NCI-H1694 treated with DMSO at 0.1 percent for 48 hours (cell line): ENCODE measurements at regions not wholly inside any gene's neighbourhood (a gene's known extent, or its start where the extent isn't known, plus 50 kb on each side); places are given as distances from the start of the nearest gene placed in this dataset.
"Not testable (repeated sequence)": the region's sequence is repeated elsewhere in the genome, so short reads cannot be mapped to it uniquely, and the experiment has no call there.

Experiments
- DNase-seq: peaks from one replicate; lab custom pipeline; 2025; lab: John Stamatoyannopoulos, UW

GRCh38 chr4:181007751-181008150, 1235.5 kb upstream of the TENM3 start:
- DNase-seq, result no peak

- no peak for DNase-seq
Observed at GRCh38 chr4:181008164-181008563, 1235.0 kb upstream of the TENM3 start.

GRCh38 chr4:181013162-181013561, 1230.0 kb upstream of the TENM3 start:
- DNase-seq, result no peak

DNA sequence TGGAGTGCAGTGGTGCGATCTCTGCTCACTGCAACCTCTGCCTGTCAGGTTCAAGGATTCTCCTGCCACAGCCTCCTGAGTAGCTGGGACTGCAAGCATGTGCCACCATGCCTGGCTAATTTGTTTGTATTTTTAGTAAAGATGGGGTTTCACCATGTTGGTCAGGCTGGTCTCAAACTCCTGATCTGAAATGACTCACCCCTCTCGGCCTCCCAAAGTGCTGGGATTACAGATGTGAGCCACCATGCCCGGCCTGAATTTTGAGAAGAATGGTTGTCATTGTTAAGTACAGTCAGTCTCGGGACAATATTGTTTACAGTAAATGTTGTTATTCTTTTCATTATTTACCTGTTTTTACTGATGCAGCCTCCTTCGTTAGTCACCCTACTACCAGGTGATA, 1226.2 kb upstream of the TENM3 start:
- no peak for DNase-seq

DNA sequence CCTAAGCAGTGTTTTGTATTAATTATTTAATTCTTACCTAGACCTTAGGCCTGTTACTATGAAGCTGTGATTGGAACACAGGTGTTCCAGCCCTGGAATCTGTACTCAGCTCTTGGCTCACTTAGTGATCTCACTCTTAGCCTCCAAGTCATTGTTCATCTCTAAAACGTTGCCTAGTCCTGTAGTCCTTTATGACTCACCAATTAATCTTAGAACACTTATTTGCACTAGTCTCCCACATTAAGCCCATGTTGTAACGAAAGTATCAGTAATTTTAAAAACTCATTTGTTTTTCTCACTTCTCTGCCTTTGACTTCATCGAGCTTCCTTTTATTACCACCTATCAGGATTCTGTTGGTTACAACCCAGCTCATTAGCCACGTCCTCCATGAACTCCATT, 1224.7 kb upstream of the TENM3 start:
- DNase-seq, result no peak

- no peak for DNase-seq
Observed at GRCh38 chr4:181018913-181019312, 1224.3 kb upstream of the TENM3 start.

DNA sequence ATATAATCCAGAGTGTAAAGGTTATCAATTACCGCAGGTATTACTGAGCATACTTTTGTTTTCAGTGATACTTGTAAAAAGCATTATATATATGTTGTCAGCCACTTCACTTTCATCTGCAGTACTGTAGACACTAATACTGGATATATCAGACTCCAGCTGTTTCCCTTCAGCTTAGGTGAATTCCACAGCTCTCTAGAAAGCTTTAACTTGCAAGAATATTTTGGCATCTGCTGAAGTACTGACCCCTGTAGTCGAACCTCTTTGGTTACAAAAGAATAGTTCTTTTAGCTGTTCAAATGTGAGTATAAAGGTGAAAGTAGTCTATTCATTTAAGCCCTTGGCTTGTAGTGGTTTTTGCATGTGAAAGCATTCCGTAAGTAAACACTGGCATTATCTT, 1222.7 kb upstream of the TENM3 start:
- no peak for DNase-seq

DNA sequence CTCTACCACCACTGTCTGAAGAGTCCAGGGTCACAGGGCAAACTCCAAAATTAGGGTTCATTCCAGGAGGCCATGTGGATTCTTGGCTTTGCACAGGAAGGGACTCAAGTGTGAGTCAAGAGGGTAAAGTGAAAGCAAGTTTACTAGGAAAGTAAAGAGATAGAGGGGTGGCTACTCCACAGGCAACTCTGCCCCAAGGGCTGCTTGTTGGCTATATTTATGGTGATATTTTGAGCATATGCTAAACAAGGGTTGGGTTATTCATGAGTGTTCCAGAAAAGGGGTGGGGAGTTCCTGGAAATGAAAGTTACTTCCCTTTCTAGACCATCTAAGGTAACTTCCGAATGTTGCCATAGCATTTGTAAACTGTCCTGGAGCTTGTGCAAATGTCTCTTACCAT, 1222.0 kb upstream of the TENM3 start:
- DNase-seq, result no peak

DNA sequence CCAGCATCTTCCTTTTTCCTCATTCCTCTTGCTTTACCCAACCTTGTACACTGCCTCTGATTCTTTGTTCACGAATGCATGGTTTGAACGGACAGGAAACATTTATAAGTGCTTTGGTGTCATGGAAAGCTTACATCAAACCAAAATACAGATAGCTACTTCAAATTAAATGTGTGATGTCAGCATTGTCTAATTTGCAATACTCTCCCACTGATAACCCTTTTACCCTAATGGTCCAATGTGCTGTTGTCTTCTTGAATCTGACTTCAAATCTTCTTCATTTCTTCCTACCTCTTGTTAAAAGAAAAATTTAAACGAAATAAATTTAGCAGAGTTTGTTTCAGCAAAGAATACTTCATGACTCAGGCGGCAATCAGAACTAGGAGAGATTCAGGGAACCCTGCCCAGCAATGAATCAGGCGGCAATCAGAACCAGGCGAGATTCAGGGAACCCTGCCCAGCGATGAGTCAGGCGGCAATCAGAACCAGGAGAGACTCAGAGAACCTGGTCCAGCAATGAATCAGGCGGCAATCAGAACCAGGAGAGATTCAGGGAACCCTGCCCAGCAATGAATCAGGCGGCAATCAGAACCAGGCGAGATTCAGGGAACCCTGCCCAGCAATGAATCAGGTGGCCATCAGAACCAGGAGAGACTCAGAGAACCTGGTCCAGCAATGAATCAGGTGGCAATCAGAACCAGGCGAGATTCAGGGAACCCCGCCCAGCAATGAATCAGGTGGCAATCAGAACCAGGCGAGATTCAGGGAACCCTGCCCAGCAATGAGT, 1212.9 kb upstream of the TENM3 start:
- not testable (repeated sequence) for DNase-seq

DNA sequence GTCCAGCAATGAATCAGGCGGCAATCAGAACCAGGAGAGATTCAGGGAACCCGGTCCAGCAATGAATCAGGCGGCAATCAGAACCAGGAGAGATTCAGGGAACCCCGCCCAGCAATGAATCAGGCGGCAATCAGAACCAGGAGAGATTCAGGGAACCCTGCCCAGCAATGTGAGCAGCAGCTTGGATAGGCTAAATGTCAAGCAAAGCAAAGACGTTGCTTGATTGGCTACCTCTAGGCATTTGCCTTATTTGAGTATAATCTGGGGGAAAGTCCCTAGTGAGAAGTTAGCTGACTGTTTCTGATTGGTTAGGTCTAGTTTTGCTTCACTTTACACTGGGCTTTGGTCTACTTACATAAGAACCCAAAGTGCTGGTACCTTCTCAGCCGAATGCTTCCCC, 1212.2 kb upstream of the TENM3 start:
- no peak for DNase-seq

DNA sequence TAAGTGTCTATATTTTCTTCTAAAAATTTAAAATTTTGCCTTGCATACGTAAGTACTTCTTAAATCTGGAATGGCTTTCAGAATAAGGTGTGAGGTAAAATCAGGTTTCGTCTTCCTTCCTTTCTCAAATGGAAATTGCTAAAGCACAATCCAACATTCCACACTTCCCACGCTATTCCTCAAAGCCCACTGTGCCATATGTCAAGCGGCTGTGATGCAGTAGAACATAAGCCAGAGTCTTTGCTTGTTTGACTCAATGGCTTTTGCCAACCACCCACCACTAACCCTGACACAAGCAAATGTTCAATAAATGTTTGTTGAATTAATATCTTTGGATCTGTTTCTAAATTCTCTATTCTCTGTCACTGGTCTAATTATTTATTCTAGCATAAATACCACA, 1199.7 kb upstream of the TENM3 start:
- DNase-seq, result no peak

GRCh38 chr4:181046809-181047208, 1196.4 kb upstream of the TENM3 start:
- DNase-seq, result no peak

DNA sequence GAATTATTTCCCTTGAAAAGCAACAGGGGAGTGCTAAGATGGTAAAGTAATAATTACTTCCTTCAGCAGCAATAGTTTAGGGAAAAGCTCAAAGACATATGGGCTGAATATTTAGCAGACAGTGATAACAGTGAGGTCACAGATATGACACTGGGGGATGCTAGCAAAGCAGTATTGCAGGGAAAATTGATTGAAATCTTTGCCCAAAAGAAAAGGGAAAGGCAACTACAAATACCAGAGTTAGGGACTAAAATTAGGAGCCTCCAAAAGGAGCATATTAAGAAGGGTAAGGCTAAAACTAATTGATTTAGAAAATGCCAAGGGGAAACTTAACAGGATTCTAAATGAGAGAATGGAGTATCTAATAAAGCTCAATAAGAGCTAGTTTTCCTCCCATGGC, 1191.3 kb upstream of the TENM3 start:
- DNase-seq, result no peak

GRCh38 chr4:181061787-181062186, 1181.4 kb upstream of the TENM3 start:
- no peak for DNase-seq

- no peak for DNase-seq
Observed at GRCh38 chr4:181063212-181063611, 1180.0 kb upstream of the TENM3 start.

GRCh38 chr4:181077341-181077740, 1165.9 kb upstream of the TENM3 start:
- DNase-seq, result no peak

- DNase-seq, result no peak
Observed at GRCh38 chr4:181078196-181078595, 1165.0 kb upstream of the TENM3 start.

DNA sequence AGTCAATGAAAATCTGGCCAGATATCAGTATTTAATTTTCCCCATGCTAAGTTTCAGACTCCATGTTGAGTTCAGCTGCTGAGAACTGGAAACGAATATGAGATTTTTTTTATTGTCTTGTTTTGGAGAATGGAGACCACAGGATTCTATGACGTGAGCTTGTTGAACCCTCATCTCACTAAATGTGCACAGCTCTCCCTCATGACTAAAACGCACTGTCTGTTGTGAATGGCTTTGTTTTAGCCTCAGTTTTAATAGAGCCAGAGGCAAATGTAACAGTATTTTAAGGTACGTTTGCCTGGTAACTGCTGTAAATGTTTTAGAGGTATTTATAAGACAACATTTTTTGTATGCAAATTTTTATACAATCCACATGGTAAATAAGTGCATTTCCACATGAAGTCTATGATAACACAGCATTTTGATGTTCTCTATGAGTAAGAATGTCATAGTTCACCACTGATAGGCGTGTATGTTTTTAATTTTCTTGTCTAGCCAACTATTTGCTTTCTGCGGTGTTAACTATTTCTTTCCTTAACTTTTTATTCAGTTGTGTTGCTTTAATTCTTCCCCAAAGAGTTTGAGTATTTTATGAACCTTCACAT, 1159.3 kb upstream of the TENM3 start:
- no peak for DNase-seq

GRCh38 chr4:181085557-181085956, 1157.6 kb upstream of the TENM3 start:
- DNase-seq, result no peak

DNA sequence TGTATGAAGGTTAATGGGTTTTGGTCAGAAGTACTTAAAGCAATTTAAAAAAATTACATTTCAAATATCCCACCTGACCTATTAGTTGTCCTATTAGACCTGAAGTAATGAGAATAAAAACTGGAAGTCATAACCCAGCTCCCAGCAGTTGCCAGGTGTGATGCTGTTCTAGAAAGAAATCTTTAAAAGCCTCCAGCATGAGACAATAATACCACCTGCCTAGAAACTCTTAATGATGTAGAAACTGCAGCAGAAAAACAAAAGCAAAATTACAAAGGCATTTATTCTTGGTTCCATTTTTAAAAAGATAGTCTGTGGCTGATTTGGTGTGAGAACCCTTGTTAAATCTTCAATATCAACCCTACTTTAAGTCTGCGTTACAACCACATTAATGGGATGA, 1137.7 kb upstream of the TENM3 start:
- DNase-seq, result no peak

GRCh38 chr4:181106398-181106797, 1136.8 kb upstream of the TENM3 start:
- no peak for DNase-seq

GRCh38 chr4:181108237-181108636, 1135.0 kb upstream of the TENM3 start:
- DNase-seq, result no peak

GRCh38 chr4:181119186-181119585, 1124.0 kb upstream of the TENM3 start:
- DNase-seq, result no peak

GRCh38 chr4:181121733-181122132, 1121.5 kb upstream of the TENM3 start:
- no peak for DNase-seq
